Smooth muscle cell (in vitro differentiated cells): ENCODE measurements at regions not wholly inside any gene's neighbourhood (a gene's known extent, or its start where the extent isn't known, plus 50 kb on each side); places are given as distances from the start of the nearest gene placed in this dataset.
"Not testable (repeated sequence)": the region's sequence is repeated elsewhere in the genome, so short reads cannot be mapped to it uniquely, and the experiment has no call there.

Experiments
- DNase-seq: peaks from one replicate; lab custom pipeline; 2025; ENCODE audit not compliant: unreplicated experiment; lab: John Stamatoyannopoulos, UW
- H2AFZ ChIP-seq: fragments of 200-600 bp; sonication (generic); 2 replicates; pipeline ENCODE4 v1.6.0; 2016; ENCODE audit warnings: antibody characterized with exemption, low read depth, mild to moderate bottlenecking
- H3F3A ChIP-seq: fragments of 200-600 bp; sonication (generic); 2 replicates; pipeline ENCODE4 v1.6.0; 2017; ENCODE audit warnings: antibody characterized with exemption, low read depth
- H3K27ac ChIP-seq: fragments of 200-600 bp; sonication (generic); 2 replicates; pipeline ENCODE4 v1.5.1; 2016; ENCODE audit warnings: low read depth, mild to moderate bottlenecking
- H3K27me3 ChIP-seq: fragments of 200-600 bp; sonication (generic); 2 replicates; pipeline ENCODE4 v1.6.1; 2016; ENCODE audit warnings: low read depth, mild to moderate bottlenecking
- H3K36me3 ChIP-seq: fragments of 200-600 bp; sonication (generic); 2 replicates; pipeline ENCODE4 v1.5.1; 2016; ENCODE audit warnings: low read depth
- H3K4me1 ChIP-seq: fragments of 200-600 bp; sonication (generic); 2 replicates; pipeline ENCODE4 v1.5.1; 2016; ENCODE audit warnings: low read depth
- H3K4me2 ChIP-seq: fragments of 200-600 bp; sonication (generic); 2 replicates; pipeline ENCODE4 v1.6.0; 2016; ENCODE audit warnings: mild to moderate bottlenecking
- H3K4me3 ChIP-seq: fragments of 200-600 bp; sonication (generic); 2 replicates; pipeline ENCODE4 v1.5.1; 2016; ENCODE audit warnings: mild to moderate bottlenecking
- H3K79me2 ChIP-seq: fragments of 200-600 bp; sonication (generic); 2 replicates; pipeline ENCODE4 v1.6.0; 2016; ENCODE audit warnings: low read depth, mild to moderate bottlenecking
- H3K9ac ChIP-seq: fragments of 200-600 bp; sonication (generic); 2 replicates; pipeline ENCODE4 v1.6.0; 2016; ENCODE audit warnings: low read depth
- H3K9me3 ChIP-seq: fragments of 200-600 bp; sonication (generic); replicated peaks from 2 replicates; pipeline ENCODE4 v1.5.1; 2016; ENCODE audit warnings: low read depth
- H4K20me1 ChIP-seq: fragments of 200-600 bp; sonication (generic); 2 replicates; pipeline ENCODE4 v1.6.0; 2016; ENCODE audit warnings: low read depth
- WGBS: methylation state at CpG from one replicate; pipeline ENCODE4 v1.1.7; 2016; ENCODE audit warnings: low lambda C conversion rate; 5-methylcytosine and 5-hydroxymethylcytosine counted together
- TF ChIP-seq, protein P1 (sequence below): fragments of 200-600 bp; sonication (generic); IDR thresholded peaks from 2 replicates; pipeline ENCODE4 v1.5.1; 2017; ENCODE audit warnings: borderline replicate concordance, mild to moderate bottlenecking, antibody characterized with exemption; ENCODE audit not compliant: insufficient read depth, poor library complexity, severe bottlenecking

DNA sequence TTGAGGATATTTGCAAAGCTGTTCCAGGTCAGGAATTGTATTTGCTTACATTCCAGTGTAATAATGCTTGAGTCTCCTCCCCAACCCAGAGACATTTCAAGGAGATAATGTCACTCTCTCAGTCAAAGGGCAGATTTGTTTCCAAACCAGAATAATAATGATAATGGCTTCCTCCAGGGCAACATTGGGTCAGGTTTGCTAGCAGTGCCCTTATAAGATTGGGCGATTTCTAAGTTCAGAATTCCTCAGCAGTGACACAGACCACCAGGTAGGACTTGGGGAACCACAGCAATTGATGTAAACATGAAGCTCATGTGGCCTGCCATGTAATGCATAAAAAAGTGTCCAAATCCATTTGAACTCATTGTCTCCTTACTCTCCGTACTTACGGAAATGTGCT, 125.2 kb downstream of the BMP15 start:
- Histone ChIP-seq H3K4me2 (no peak overlapping the region), H3K36me3 (no peaks in the 10 kb centered on the region), H3K4me3 (no peak overlapping the region), H4K20me1 (no peaks in the 10 kb centered on the region), H3F3A (no peaks in the 10 kb centered on the region), H3K27ac (no peak overlapping the region), H3K27me3 (no peaks in the 10 kb centered on the region), H2AFZ (no peak overlapping the region), H3K9me3 (no peaks in the 10 kb centered on the region), H3K4me1 (no peaks in the 10 kb centered on the region), H3K9ac (no peak overlapping the region), H3K79me2 (no peaks in the 10 kb centered on the region)
- 71% methylated on average over 3 of the region's 3 CpGs for WGBS
- TF ChIP-seq, protein P1, sequence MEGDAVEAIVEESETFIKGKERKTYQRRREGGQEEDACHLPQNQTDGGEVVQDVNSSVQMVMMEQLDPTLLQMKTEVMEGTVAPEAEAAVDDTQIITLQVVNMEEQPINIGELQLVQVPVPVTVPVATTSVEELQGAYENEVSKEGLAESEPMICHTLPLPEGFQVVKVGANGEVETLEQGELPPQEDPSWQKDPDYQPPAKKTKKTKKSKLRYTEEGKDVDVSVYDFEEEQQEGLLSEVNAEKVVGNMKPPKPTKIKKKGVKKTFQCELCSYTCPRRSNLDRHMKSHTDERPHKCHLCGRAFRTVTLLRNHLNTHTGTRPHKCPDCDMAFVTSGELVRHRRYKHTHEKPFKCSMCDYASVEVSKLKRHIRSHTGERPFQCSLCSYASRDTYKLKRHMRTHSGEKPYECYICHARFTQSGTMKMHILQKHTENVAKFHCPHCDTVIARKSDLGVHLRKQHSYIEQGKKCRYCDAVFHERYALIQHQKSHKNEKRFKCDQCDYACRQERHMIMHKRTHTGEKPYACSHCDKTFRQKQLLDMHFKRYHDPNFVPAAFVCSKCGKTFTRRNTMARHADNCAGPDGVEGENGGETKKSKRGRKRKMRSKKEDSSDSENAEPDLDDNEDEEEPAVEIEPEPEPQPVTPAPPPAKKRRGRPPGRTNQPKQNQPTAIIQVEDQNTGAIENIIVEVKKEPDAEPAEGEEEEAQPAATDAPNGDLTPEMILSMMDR: no peak
- no peak for DNase-seq

DNA sequence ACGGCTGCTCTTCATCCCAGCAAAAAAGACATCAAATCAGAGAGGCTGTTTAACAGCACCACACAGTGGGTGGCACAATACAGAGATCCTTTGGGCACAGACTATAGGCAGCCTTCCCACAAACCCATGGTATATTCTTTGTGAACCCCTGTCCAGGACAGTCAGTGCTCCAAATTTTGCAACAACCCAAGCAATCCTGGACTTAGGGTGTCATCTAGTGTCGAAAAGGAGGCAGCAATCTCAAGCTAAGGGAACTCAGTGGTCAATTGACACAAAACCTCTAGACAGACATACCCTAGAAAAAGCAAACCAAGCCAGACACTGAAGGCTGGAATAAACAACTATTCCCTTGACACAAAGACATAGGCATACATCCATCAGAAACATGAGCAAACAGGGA, 137.4 kb downstream of the BMP15 start:
- Histone ChIP-seq H3K9me3 (no peaks in the 10 kb centered on the region), H3K79me2 (no peaks in the 10 kb centered on the region), H3K9ac (no peak overlapping the region), H3K4me1 (no peaks in the 10 kb centered on the region), H3K27me3 (no peaks in the 10 kb centered on the region), H3K27ac (no peak overlapping the region), H3F3A (no peaks in the 10 kb centered on the region), H3K4me2 (no peak overlapping the region), H4K20me1 (no peaks in the 10 kb centered on the region), H2AFZ (no peak overlapping the region), H3K4me3 (no peak overlapping the region), H3K36me3 (no peaks in the 10 kb centered on the region)
- TF ChIP-seq, protein P1: no peak
- WGBS: 66% methylated on average over 2 of the region's 2 CpGs
- no peak for DNase-seq

DNA sequence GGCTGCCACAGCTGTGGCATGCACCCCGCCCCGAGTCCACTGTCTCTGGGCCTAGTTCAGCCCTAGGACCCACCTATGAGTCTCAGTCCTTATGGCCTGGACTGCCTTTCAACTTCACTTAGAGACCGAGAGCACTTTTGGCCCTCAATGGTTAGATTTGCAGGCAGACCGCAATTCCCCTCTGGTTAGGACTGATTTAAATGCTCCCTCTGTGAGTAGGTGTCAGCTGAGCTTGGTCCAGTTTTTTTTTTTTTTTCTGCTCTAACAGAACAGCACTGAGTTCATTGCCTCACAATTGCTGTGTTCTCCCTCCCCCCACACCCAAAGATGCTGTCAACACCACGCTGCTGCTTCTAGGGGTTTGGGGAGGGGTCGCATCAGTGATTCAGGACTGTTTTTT, 143.2 kb downstream of the BMP15 start:
- H2AFZ ChIP-seq: no peak overlapping the region
- H3K27me3 ChIP-seq: no peaks in the 10 kb centered on the region
- no peaks in the 10 kb centered on the region for H3K4me1 ChIP-seq
- no peak overlapping the region for H3K4me2 ChIP-seq
- no peaks in the 10 kb centered on the region for H3K9me3 ChIP-seq
- no peak overlapping the region for H3K27ac ChIP-seq
- H4K20me1 ChIP-seq: no peaks in the 10 kb centered on the region
- no peaks in the 10 kb centered on the region for H3K79me2 ChIP-seq
- TF ChIP-seq, protein P1: no peak
- H3K4me3 ChIP-seq: no peak overlapping the region
- H3K36me3 ChIP-seq: no peaks in the 10 kb centered on the region
- no peaks in the 10 kb centered on the region for H3F3A ChIP-seq
- no peak overlapping the region for H3K9ac ChIP-seq
- 79% methylated on average over 6 of the region's 6 CpGs for WGBS
- DNase-seq: no peak

DNA sequence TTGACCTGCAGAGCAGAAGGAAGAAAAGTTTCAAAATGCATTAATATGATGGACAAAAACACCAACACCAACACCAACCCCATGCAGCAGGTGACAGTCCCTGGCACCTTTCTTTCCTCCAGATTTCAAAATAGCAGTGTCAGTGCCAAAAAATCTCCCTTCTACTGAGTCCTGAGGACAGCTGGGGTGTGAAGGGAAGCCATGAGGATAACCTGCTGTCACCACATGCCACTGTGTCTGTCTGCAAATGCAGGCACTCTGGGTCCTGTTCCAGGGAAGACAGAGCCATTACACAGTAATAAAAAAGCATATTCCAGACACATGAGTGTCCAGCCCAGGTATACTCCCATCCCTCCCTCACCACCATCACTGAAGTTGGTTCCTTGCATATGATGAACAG, 187.5 kb downstream of the BMP15 start:
- Histone ChIP-seq H3K27me3 (no peaks in the 10 kb centered on the region), H3F3A (no peaks in the 10 kb centered on the region), H3K4me3 (no peak overlapping the region), H3K9ac (no peak overlapping the region), H4K20me1 (no peaks in the 10 kb centered on the region), H3K4me1 (no peaks in the 10 kb centered on the region), H2AFZ (no peak overlapping the region), H3K9me3 (no peaks in the 10 kb centered on the region), H3K27ac (no peak overlapping the region), H3K4me2 (no peak overlapping the region), H3K36me3 (no peaks in the 10 kb centered on the region), H3K79me2 (no peaks in the 10 kb centered on the region)
- TF ChIP-seq, protein P1: no peak
- no peak for DNase-seq

DNA sequence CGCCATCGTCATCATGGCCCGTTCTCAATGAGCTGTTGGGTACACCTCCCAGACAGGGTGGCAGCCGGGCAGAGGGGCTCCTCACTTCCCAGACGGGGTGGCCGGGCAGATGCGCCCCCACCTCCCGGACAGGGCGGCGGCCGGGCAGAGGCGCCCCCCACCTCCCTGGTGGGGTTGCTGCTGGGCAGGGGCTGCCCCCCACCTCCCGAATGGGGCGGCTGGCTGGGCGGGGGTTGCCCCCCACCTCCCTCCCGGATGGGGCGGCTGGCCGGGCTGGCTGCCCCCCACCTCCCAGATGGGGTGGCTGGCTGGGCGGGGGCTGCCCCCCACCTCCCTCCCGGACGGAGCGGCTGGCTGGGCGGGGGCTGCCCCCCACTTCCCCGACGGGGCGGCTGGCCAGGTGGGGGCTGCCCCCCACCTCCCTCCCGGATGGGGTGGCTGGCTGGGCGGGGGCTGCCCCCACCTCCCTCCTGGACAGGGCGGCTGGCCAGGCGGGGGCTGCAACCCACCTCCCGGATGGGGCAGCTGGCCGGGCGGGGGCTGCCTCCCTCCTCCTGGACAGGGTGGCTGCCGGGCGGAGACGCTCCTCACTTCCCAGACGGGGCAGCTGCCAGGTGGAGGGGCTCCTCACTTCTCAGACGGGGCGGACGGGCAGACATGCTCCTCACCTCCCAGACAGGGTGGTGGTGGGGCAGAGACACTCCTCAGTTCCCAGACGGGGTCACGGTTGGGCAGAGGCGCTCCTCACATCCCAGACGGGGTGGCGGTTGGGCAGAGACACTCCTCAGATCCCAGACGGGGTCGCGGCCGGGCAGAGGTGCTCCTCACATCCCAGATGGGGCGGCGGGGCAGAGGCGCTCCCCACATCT, 208.8 kb downstream of the BMP15 start:
- not testable (repeated sequence) for H3K4me1 ChIP-seq, H3K27me3 ChIP-seq, H3F3A ChIP-seq, H3K9me3 ChIP-seq, H3K36me3 ChIP-seq, H3K9ac ChIP-seq, H3K4me3 ChIP-seq, H3K4me2 ChIP-seq, H4K20me1 ChIP-seq, DNase-seq, H3K79me2 ChIP-seq, H2AFZ ChIP-seq, H3K27ac ChIP-seq
- 97% methylated on average over 20 of the region's 52 CpGs for WGBS
